ENCODE measurements at regions not wholly inside any gene's neighbourhood (a gene's known extent, or its start where the extent isn't known, plus 50 kb on each side); places are given as distances from the start of the nearest gene placed in this dataset.

- H3K9me3 ChIP-seq, result no peaks in the 10 kb centered on the region
- H3K27me3 ChIP-seq, result no peaks in the 10 kb centered on the region
- H3K4me3 ChIP-seq, result no peak overlapping the region
- ATAC-seq (no peak), DNase-seq (no peak)
- intact Hi-C loops (cut with DNase I), result no loop called here
- H3K4me1 ChIP-seq, result no peaks in the 10 kb centered on the region
- TF ChIP-seq POLR2A (IDR thresholded peaks at IDR 0.05) (no peak), CTCF (IDR thresholded peaks at IDR 0.05) (no peak)
- H3K36me3 ChIP-seq (replicated peaks in 1 of 2; ENCODE audit: insufficient read depth in 1 of 2, low read depth in 2 of 2), result no peaks in the 10 kb centered on the region
- WGBS, 2 donors, result 89 to 92% methylated on average over 2 of the region's 2 CpGs
- no peak overlapping the region for H3K27ac ChIP-seq
Observed at GRCh38 chr12:46572644-46573346, 200.2 kb upstream of the SLC38A2 start.

- Histone ChIP-seq H3K4me1 (no peaks in the 10 kb centered on the region), H3K9me3 (no peaks in the 10 kb centered on the region), H3K4me3 (no peak overlapping the region), H3K27ac (no peak overlapping the region), H3K36me3 (replicated peaks in 1 of 2; ENCODE audit: insufficient read depth in 1 of 2, low read depth in 2 of 2) (no peaks in the 10 kb centered on the region), H3K27me3 (no peaks in the 10 kb centered on the region)
- intact Hi-C loops (cut with DNase I), result no loop called here
- DNase-seq (no peak), ATAC-seq (no peak)
- 89 to 95% methylated on average over 3 of the region's 3 CpGs for whole genome bisulfite sequencing, 2 donors
- TF ChIP-seq CTCF (IDR thresholded peaks at IDR 0.05) (no peak), POLR2A (IDR thresholded peaks at IDR 0.05) (no peak)
Observed at GRCh38 chr12:46571608-46572007, 199.0 kb upstream of the SLC38A2 start.

GRCh38 chr12:46569826-46570439, 197.4 kb upstream of the SLC38A2 start:
- H3K36me3 ChIP-seq (replicated peaks in 1 of 2; ENCODE audit: insufficient read depth in 1 of 2, low read depth in 2 of 2), result no peaks in the 10 kb centered on the region
- no peaks in the 10 kb centered on the region for H3K4me1 ChIP-seq
- WGBS, 2 donors, result 94 to 98% methylated on average over 9 of the region's 9 CpGs
- DNase-seq (no peak), ATAC-seq (no peak)
- intact Hi-C loops (cut with DNase I), result no loop called here
- no peak overlapping the region for H3K4me3 ChIP-seq
- H3K9me3 ChIP-seq, result no peaks in the 10 kb centered on the region
- H3K27ac ChIP-seq, result no peak overlapping the region
- TF ChIP-seq CTCF (IDR thresholded peaks at IDR 0.05) (no peak), POLR2A (IDR thresholded peaks at IDR 0.05) (no peak)
- H3K27me3 ChIP-seq, result no peaks in the 10 kb centered on the region

GRCh38 chr12:46567667-46568066, 195.1 kb upstream of the SLC38A2 start:
- no peaks in the 10 kb centered on the region for H3K4me1 ChIP-seq
- intact Hi-C loops (cut with DNase I), result no loop called here
- ATAC-seq (no peak), DNase-seq (no peak)
- no peaks in the 10 kb centered on the region for H3K27me3 ChIP-seq
- H3K4me3 ChIP-seq, result no peak overlapping the region
- no peaks in the 10 kb centered on the region for H3K36me3 ChIP-seq (replicated peaks in 1 of 2; ENCODE audit: insufficient read depth in 1 of 2, low read depth in 2 of 2)
- H3K9me3 ChIP-seq, result no peaks in the 10 kb centered on the region
- TF ChIP-seq POLR2A (IDR thresholded peaks at IDR 0.05) (no peak), CTCF (IDR thresholded peaks at IDR 0.05) (no peak)
- no peak overlapping the region for H3K27ac ChIP-seq

Measured in body of pancreas (tissue), 4 donors.